T-cell (primary cell): ENCODE measurements at regions not wholly inside any gene's neighbourhood (a gene's known extent, or its start where the extent isn't known, plus 50 kb on each side); places are given as distances from the start of the nearest gene placed in this dataset.

Source experiments
- ATAC-seq, 4 experiments: fragments of 200-7000 bp in 3 of 4; fragments of 150-1000 bp in 1 of 4; cut with Tn5 transposase; replicated peaks in 1 of 4; 1 replicate in 3 of 4; 2 replicates in 1 of 4; pipeline ENCODE4 v1.10.0; 2021; ENCODE audit warnings: moderate library complexity in 3 of 4, mild to moderate bottlenecking in 2 of 4, moderate number of reproducible peaks in 1 of 4
- CTCF ChIA-PET, 2 donors: fragments of 300-600 bp; sonication (Branson Sonifier 250); formaldehyde crosslinking; loops; one replicate each; lab custom pipeline; 2022; ENCODE audit warnings: antibody characterized with exemption in 2 of 2; lab: Charles Lee
- POLR2A ChIA-PET, 2 donors: fragments of 300-600 bp; sonication (Branson Sonifier 250); formaldehyde crosslinking; loops; one replicate each; lab custom pipeline; 2022; ENCODE audit warnings: antibody characterized with exemption in 2 of 2; lab: Charles Lee
- DNase-seq, 35 experiments: peaks; one replicate each; pipeline versions ENCODE4 v3.0.0 to v3.0.0-alpha.2; 2013 to 2023
- H3K27ac ChIP-seq: one replicate; pipeline ENCODE4 v1.5.1; 2013; ENCODE audit warnings: low read length
- H3K27me3 ChIP-seq, 2 experiments: replicated peaks in 1 of 2; 1 replicate in 1 of 2; 2 replicates in 1 of 2; pipeline versions ENCODE4 v1.6.1 to v1.7.0; 2013; ENCODE audit warnings: low read length in 1 of 2, mixed read lengths in 1 of 2; ENCODE audit not compliant: control insufficient read depth in 2 of 2, insufficient read depth in 2 of 2; ENCODE audit errors: extremely low read depth in 1 of 2
- H3K36me3 ChIP-seq, 2 donors: 1 replicate in 1 of 2; 2 replicates in 1 of 2; pipeline versions ENCODE4 v1.6.1 to v1.7.0; 2013; ENCODE audit warnings: low read length in 1 of 2; ENCODE audit not compliant: control insufficient read depth in 2 of 2, insufficient read depth in 1 of 2; ENCODE audit errors: extremely low read depth in 1 of 2
- H3K4me1 ChIP-seq, 2 experiments: 1 replicate in 1 of 2; 2 replicates in 1 of 2; pipeline versions ENCODE4 v1.6.1 to v1.7.0; 2013; ENCODE audit warnings: low read length in 2 of 2, mixed read lengths in 1 of 2; ENCODE audit not compliant: insufficient read depth in 2 of 2, control insufficient read depth in 1 of 2; ENCODE audit errors: extremely low read depth in 1 of 2
- H3K4me3 ChIP-seq, 2 donors: 1 replicate in 1 of 2; 2 replicates in 1 of 2; pipeline versions ENCODE4 v1.5.1 to v1.7.0; 2013; ENCODE audit warnings: mild to moderate bottlenecking in 2 of 2, low read length in 1 of 2, moderate library complexity in 1 of 2; ENCODE audit not compliant: control insufficient read depth in 1 of 2; ENCODE audit errors: extremely low read depth in 1 of 2
- H3K9me3 ChIP-seq: 2 replicates; pipeline ENCODE4 v1.7.0; 2013
- H3K27ac Mint-ChIP-seq, 2 donors: one replicate each; pipeline ENCODE4 v1.8.0; 2020 to 2021; ENCODE audit warnings: mild to moderate bottlenecking in 2 of 2, mixed read lengths in 2 of 2
- H3K27me3 Mint-ChIP-seq, 2 donors: one replicate each; pipeline ENCODE4 v1.8.0; 2021 to 2022; ENCODE audit warnings: mixed read lengths in 2 of 2
- H3K36me3 Mint-ChIP-seq: one replicate; pipeline ENCODE4 v1.8.0; 2021; ENCODE audit warnings: mixed read lengths
- H3K4me1 Mint-ChIP-seq, 3 donors: one replicate each; pipeline ENCODE4 v1.8.0; 2020 to 2022; ENCODE audit warnings: mixed read lengths in 3 of 3, mild to moderate bottlenecking in 1 of 3
- H3K4me3 Mint-ChIP-seq, 3 donors: one replicate each; pipeline ENCODE4 v1.8.0; 2020 to 2022; ENCODE audit warnings: mild to moderate bottlenecking in 3 of 3, mixed read lengths in 3 of 3, moderate library complexity in 3 of 3
- H3K9me3 Mint-ChIP-seq, 3 donors: one replicate each; pipeline ENCODE4 v1.8.0; 2020 to 2022; ENCODE audit warnings: mixed read lengths in 3 of 3
- WGBS: methylation state at CpG from one replicate; pipeline ENCODE4 v1.1.5; 2013; ENCODE audit warnings: missing lambda C conversion rate; ENCODE audit not compliant: insufficient coverage; 5-methylcytosine and 5-hydroxymethylcytosine counted together

GRCh38 chr11:92727123-92727522 lies 242.3 kb upstream of the MTNR1B start:
- no peaks in the 10 kb centered on the region for H3K36me3 ChIP-seq
- no peaks in the 10 kb centered on the region for H3K27me3 ChIP-seq
- DNase-seq (no peak), ATAC-seq (no peak)
- Mint-ChIP-seq H3K36me3 (no peaks in the 10 kb centered on the region), H3K4me1 (no peaks in the 10 kb centered on the region), H3K27ac (no peak overlapping the region), H3K9me3 (peaks cover 0 to 12% (median 8%) of the 10 kb centered on the region in 3 donors), H3K27me3 (no peaks in the 10 kb centered on the region), H3K4me3 (no peak overlapping the region)
- no peaks in the 10 kb centered on the region for H3K4me1 ChIP-seq
- POLR2A ChIA-PET, result no interaction called here
- CTCF ChIA-PET, result no interaction called here
- no peak overlapping the region for H3K4me3 ChIP-seq
- no CpG with 5 or more reads among the region's 2 CpGs for WGBS
- no peak overlapping the region for H3K27ac ChIP-seq
- no peaks in the 10 kb centered on the region for H3K9me3 ChIP-seq

GRCh38 chr11:92727769-92728168 lies 241.7 kb upstream of the MTNR1B start:
- Mint-ChIP-seq H3K4me3 (no peak overlapping the region), H3K36me3 (no peaks in the 10 kb centered on the region), H3K27me3 (no peaks in the 10 kb centered on the region), H3K4me1 (no peaks in the 10 kb centered on the region), H3K9me3 (peaks cover 0 to 11% (median 8%) of the 10 kb centered on the region in 3 donors), H3K27ac (no peak overlapping the region)
- ChIA-PET POLR2A (no interaction called here), CTCF (no interaction called here)
- Histone ChIP-seq H3K27ac (no peak overlapping the region), H3K4me1 (no peaks in the 10 kb centered on the region), H3K27me3 (no peaks in the 10 kb centered on the region), H3K9me3 (no peaks in the 10 kb centered on the region), H3K36me3 (no peaks in the 10 kb centered on the region), H3K4me3 (no peak overlapping the region)
- DNase-seq, result no peak
- no peak for ATAC-seq
- 85% methylated on average over 4 of the region's 5 CpGs for WGBS

GRCh38 chr11:92728628-92729027 lies 240.8 kb upstream of the MTNR1B start:
- 86% methylated on average over 1 of the region's 3 CpGs for WGBS
- H3K4me1 ChIP-seq, result no peaks in the 10 kb centered on the region
- no peaks in the 10 kb centered on the region for H3K9me3 ChIP-seq
- DNase-seq, result no peak
- CTCF ChIA-PET, result no interaction called here
- Mint-ChIP-seq H3K27ac (no peak overlapping the region), H3K4me3 (no peak overlapping the region), H3K36me3 (no peaks in the 10 kb centered on the region), H3K9me3 (peaks cover 0 to 3% (median 0%) of the 10 kb centered on the region in 3 donors), H3K4me1 (no peaks in the 10 kb centered on the region), H3K27me3 (no peaks in the 10 kb centered on the region)
- H3K36me3 ChIP-seq, result no peaks in the 10 kb centered on the region
- H3K27me3 ChIP-seq, result no peaks in the 10 kb centered on the region
- H3K4me3 ChIP-seq, result no peak overlapping the region
- POLR2A ChIA-PET, result no interaction called here
- ATAC-seq, result no peak
- H3K27ac ChIP-seq, result no peak overlapping the region

GRCh38 chr11:92735039-92735438 lies 234.4 kb upstream of the MTNR1B start:
- Mint-ChIP-seq H3K27ac (no peak overlapping the region), H3K4me3 (no peak overlapping the region), H3K27me3 (no peaks in the 10 kb centered on the region), H3K9me3 (no peaks in the 10 kb centered on the region), H3K4me1 (no peaks in the 10 kb centered on the region), H3K36me3 (no peaks in the 10 kb centered on the region)
- no peak overlapping the region for H3K27ac ChIP-seq
- WGBS, result 86% methylated on average over 1 of the region's 1 CpG
- no peaks in the 10 kb centered on the region for H3K36me3 ChIP-seq
- no peak for DNase-seq
- no peaks in the 10 kb centered on the region for H3K9me3 ChIP-seq
- ChIA-PET CTCF (no interaction called here), POLR2A (no interaction called here)
- H3K4me1 ChIP-seq, result no peaks in the 10 kb centered on the region
- H3K4me3 ChIP-seq, result no peak overlapping the region
- no peaks in the 10 kb centered on the region for H3K27me3 ChIP-seq
- ATAC-seq, result no peak

GRCh38 chr11:92738276-92738675 lies 231.2 kb upstream of the MTNR1B start:
- ATAC-seq (no peak), DNase-seq (no peak)
- H3K27me3 ChIP-seq, result no peaks in the 10 kb centered on the region
- no peaks in the 10 kb centered on the region for H3K9me3 ChIP-seq
- WGBS, result no CpG with 5 or more reads among the region's 4 CpGs
- H3K9me3 Mint-ChIP-seq, result no peaks in the 10 kb centered on the region
- no peaks in the 10 kb centered on the region for H3K27me3 Mint-ChIP-seq
- no peaks in the 10 kb centered on the region for H3K4me1 ChIP-seq
- H3K4me3 Mint-ChIP-seq, result no peak overlapping the region
- CTCF ChIA-PET, result no interaction called here
- no peak overlapping the region for H3K4me3 ChIP-seq
- POLR2A ChIA-PET, result no interaction called here
- H3K4me1 Mint-ChIP-seq, result no peaks in the 10 kb centered on the region
- H3K36me3 ChIP-seq, result no peaks in the 10 kb centered on the region
- H3K36me3 Mint-ChIP-seq, result no peaks in the 10 kb centered on the region
- no peak overlapping the region for H3K27ac ChIP-seq
- no peak overlapping the region for H3K27ac Mint-ChIP-seq

- Mint-ChIP-seq H3K27me3 (no peaks in the 10 kb centered on the region), H3K4me1 (no peaks in the 10 kb centered on the region), H3K36me3 (no peaks in the 10 kb centered on the region), H3K9me3 (no peaks in the 10 kb centered on the region), H3K27ac (no peak overlapping the region), H3K4me3 (no peak overlapping the region)
- H3K4me3 ChIP-seq, result no peak overlapping the region
- no peaks in the 10 kb centered on the region for H3K36me3 ChIP-seq
- ATAC-seq (no peak), DNase-seq (no peak)
- H3K4me1 ChIP-seq, result no peaks in the 10 kb centered on the region
- CTCF ChIA-PET, result interaction anchor here in 1 of 2 donors (0.6 kb wide), 1 partner anchor 281 kb away, joined by 3 read pairs; no protein-coding TSS in a partner anchor
- no peaks in the 10 kb centered on the region for H3K9me3 ChIP-seq
- H3K27me3 ChIP-seq, result no peaks in the 10 kb centered on the region
- H3K27ac ChIP-seq, result no peak overlapping the region
- POLR2A ChIA-PET, result no interaction called here
Measured at GRCh38 chr11:92739041-92739440, 230.4 kb upstream of the MTNR1B start.

- Histone ChIP-seq H3K36me3 (no peaks in the 10 kb centered on the region), H3K4me1 (no peaks in the 10 kb centered on the region), H3K27ac (no peak overlapping the region), H3K4me3 (no peak overlapping the region), H3K9me3 (no peaks in the 10 kb centered on the region), H3K27me3 (no peaks in the 10 kb centered on the region)
- WGBS, result no CpG with 5 or more reads among the region's 2 CpGs
- no peaks in the 10 kb centered on the region for H3K4me1 Mint-ChIP-seq
- H3K27ac Mint-ChIP-seq, result no peak overlapping the region
- DNase-seq, result no peak
- no peaks in the 10 kb centered on the region for H3K36me3 Mint-ChIP-seq
- no peak for ATAC-seq
- H3K9me3 Mint-ChIP-seq, result no peaks in the 10 kb centered on the region
- POLR2A ChIA-PET, result no interaction called here
- no peaks in the 10 kb centered on the region for H3K27me3 Mint-ChIP-seq
- CTCF ChIA-PET, result interaction anchor here in 1 of 2 donors (0.6 kb wide), 1 partner anchor 281 kb away, joined by 3 read pairs; no protein-coding TSS in a partner anchor
- no peak overlapping the region for H3K4me3 Mint-ChIP-seq
Measured at GRCh38 chr11:92739491-92739890, 230.0 kb upstream of the MTNR1B start.
